Parathyroid adenoma (tissue), 2 donors: ENCODE measurements at regions not wholly inside any gene's neighbourhood (a gene's known extent, or its start where the extent isn't known, plus 50 kb on each side); places are given as distances from the start of the nearest gene placed in this dataset.

ENCODE experiments used
- H2AFZ ChIP-seq: fragments of 300-600 bp; sonication (generic); one replicate; pipeline ENCODE4 v1.7.0; 2017; ENCODE audit warnings: antibody characterized with exemption, mild to moderate bottlenecking
- H3K27ac ChIP-seq: fragments of 300-600 bp; sonication (generic); one replicate; pipeline ENCODE4 v1.7.0; 2017
- H3K27me3 ChIP-seq: fragments of 300-600 bp; sonication (generic); one replicate; pipeline ENCODE4 v1.7.0; 2017; ENCODE audit warnings: low read length; ENCODE audit not compliant: control insufficient read depth, insufficient read depth
- H3K36me3 ChIP-seq: fragments of 300-600 bp; sonication (generic); one replicate; pipeline ENCODE4 v1.7.0; 2017; ENCODE audit warnings: low read length; ENCODE audit not compliant: control insufficient read depth, insufficient read depth
- H3K4me1 ChIP-seq: fragments of 300-600 bp; sonication (generic); one replicate; pipeline ENCODE4 v1.7.0; 2017; ENCODE audit warnings: control low read depth
- H3K4me2 ChIP-seq: fragments of 300-600 bp; sonication (generic); one replicate; pipeline ENCODE4 v1.7.0; 2017; ENCODE audit warnings: low read length
- H3K4me3 ChIP-seq: fragments of 300-600 bp; sonication (generic); one replicate; pipeline ENCODE4 v1.7.0; 2017; ENCODE audit warnings: low read depth, low read length
- H3K79me2 ChIP-seq: fragments of 300-600 bp; sonication (generic); one replicate; pipeline ENCODE4 v1.7.0; 2017; ENCODE audit warnings: control low read depth
- H3K9ac ChIP-seq: fragments of 300-600 bp; sonication (generic); one replicate; pipeline ENCODE4 v1.7.0; 2017; ENCODE audit warnings: mild to moderate bottlenecking
- H3K9me3 ChIP-seq: fragments of 300-600 bp; sonication (generic); one replicate; pipeline ENCODE4 v1.7.0; 2017; ENCODE audit warnings: low read length; ENCODE audit not compliant: control insufficient read depth
- TF ChIP-seq, protein P1 (sequence below): fragments of 300-600 bp; sonication (generic); IDR thresholded peaks from one replicate; pipeline ENCODE4 v1.7.0; 2017; ENCODE audit warnings: antibody characterized with exemption, mild to moderate bottlenecking
- donor health status: primary hyperparathyroidism.

DNA sequence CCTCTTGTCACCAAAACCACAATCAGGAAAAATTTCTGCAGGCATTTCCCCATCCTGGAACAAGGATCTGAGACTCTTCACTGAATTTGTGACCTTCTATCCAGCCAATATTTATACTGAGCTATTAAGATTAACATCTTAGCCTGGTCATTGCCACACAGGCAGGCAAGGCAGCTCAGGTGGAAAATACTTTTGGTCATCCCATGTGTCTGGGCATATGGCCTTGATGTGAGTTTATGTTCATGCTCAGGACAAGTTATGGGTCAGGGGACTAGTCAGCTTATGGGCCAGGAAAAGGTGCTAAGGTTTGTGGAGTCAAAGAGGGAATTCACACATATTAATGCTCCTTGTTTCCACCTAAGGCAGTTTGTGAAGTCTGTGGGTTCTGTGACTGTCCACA is 124.3 kb upstream of the TOP3B start:
- no peaks in the 10 kb centered on the region for H3K27me3 ChIP-seq
- no peak overlapping the region for H3K4me2 ChIP-seq
- H3K79me2 ChIP-seq = no peaks in the 10 kb centered on the region
- no peaks in the 10 kb centered on the region for H3K9me3 ChIP-seq
- no peaks in the 10 kb centered on the region for H3K4me1 ChIP-seq
- TF ChIP-seq, protein P1, sequence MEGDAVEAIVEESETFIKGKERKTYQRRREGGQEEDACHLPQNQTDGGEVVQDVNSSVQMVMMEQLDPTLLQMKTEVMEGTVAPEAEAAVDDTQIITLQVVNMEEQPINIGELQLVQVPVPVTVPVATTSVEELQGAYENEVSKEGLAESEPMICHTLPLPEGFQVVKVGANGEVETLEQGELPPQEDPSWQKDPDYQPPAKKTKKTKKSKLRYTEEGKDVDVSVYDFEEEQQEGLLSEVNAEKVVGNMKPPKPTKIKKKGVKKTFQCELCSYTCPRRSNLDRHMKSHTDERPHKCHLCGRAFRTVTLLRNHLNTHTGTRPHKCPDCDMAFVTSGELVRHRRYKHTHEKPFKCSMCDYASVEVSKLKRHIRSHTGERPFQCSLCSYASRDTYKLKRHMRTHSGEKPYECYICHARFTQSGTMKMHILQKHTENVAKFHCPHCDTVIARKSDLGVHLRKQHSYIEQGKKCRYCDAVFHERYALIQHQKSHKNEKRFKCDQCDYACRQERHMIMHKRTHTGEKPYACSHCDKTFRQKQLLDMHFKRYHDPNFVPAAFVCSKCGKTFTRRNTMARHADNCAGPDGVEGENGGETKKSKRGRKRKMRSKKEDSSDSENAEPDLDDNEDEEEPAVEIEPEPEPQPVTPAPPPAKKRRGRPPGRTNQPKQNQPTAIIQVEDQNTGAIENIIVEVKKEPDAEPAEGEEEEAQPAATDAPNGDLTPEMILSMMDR = no peak
- no peaks in the 10 kb centered on the region for H3K36me3 ChIP-seq
- H3K9ac ChIP-seq = no peak overlapping the region
- H3K27ac ChIP-seq = no peak overlapping the region
- H3K4me3 ChIP-seq = no peak overlapping the region
- no peak overlapping the region for H2AFZ ChIP-seq

DNA sequence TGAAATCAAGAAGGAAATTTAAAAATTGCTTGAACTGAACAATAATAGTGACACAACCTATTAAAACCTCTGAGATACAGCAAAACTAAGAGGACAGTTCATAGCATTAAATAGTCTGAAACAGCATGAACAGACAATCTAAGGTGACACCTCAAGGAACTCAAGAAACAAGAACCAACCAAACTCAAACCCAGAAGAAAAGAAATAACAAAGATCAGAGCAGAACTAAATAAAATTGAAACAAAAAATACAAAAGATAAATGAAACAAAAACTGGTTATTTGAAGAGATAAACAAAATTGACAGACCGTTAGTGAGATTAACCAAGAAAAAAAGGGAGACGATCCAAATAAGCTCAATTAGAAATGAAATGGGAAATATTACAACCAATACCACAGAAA is 122.8 kb upstream of the TOP3B start:
- no peak overlapping the region for H2AFZ ChIP-seq
- no peak overlapping the region for H3K27ac ChIP-seq
- no peak overlapping the region for H3K4me2 ChIP-seq
- H3K9me3 ChIP-seq = no peaks in the 10 kb centered on the region
- no peak overlapping the region for H3K4me3 ChIP-seq
- no peaks in the 10 kb centered on the region for H3K79me2 ChIP-seq
- H3K27me3 ChIP-seq = no peaks in the 10 kb centered on the region
- H3K4me1 ChIP-seq = no peaks in the 10 kb centered on the region
- no peaks in the 10 kb centered on the region for H3K36me3 ChIP-seq
- TF ChIP-seq, protein P1 = no peak
- H3K9ac ChIP-seq = no peak overlapping the region

DNA sequence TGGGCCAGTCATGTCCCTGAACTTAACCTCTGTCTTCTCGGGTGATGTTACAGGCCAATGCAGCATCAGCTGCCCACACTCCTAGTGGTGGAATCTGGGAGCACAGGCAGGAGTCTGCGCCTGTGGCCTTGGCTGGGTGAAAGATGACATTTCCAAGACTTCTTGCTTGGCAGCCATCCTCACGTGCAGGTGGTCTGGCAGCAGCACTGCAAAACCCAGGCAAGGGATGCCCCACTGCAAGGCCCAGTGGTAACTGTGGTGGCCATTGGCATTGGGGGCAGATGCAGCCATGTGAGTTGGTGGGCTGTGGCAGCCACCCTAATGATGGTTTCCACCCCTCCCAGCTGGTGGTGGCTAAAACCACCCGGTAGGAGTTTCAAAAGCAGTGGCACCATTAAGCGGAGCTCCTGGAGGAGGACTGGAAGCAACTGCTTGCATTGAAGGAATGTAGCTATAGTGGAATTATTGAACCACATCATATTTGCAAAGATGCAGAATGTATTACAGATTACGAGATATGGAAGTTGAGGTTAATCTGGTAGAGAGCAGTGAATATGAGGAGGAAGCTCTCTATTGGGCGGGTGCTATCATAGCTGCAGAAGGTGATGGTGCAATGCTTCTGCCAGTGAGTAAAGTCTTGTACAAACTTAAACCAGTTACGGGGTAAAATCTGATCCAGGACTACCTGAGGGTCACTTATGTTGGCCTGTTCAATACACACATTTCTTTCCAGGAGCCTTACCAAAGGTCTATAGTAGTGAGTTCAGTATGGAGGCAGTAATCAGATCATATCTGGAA is 120.7 kb upstream of the TOP3B start:
- Histone ChIP-seq H3K9me3 (no peaks in the 10 kb centered on the region), H3K9ac (no peak overlapping the region), H3K4me2 (no peak overlapping the region), H3K79me2 (no peaks in the 10 kb centered on the region), H3K27ac (no peak overlapping the region), H3K4me1 (no peaks in the 10 kb centered on the region), H3K36me3 (no peaks in the 10 kb centered on the region), H3K27me3 (no peaks in the 10 kb centered on the region), H2AFZ (no peak overlapping the region), H3K4me3 (no peak overlapping the region)
- TF ChIP-seq, protein P1 = peak; percentile 4

DNA sequence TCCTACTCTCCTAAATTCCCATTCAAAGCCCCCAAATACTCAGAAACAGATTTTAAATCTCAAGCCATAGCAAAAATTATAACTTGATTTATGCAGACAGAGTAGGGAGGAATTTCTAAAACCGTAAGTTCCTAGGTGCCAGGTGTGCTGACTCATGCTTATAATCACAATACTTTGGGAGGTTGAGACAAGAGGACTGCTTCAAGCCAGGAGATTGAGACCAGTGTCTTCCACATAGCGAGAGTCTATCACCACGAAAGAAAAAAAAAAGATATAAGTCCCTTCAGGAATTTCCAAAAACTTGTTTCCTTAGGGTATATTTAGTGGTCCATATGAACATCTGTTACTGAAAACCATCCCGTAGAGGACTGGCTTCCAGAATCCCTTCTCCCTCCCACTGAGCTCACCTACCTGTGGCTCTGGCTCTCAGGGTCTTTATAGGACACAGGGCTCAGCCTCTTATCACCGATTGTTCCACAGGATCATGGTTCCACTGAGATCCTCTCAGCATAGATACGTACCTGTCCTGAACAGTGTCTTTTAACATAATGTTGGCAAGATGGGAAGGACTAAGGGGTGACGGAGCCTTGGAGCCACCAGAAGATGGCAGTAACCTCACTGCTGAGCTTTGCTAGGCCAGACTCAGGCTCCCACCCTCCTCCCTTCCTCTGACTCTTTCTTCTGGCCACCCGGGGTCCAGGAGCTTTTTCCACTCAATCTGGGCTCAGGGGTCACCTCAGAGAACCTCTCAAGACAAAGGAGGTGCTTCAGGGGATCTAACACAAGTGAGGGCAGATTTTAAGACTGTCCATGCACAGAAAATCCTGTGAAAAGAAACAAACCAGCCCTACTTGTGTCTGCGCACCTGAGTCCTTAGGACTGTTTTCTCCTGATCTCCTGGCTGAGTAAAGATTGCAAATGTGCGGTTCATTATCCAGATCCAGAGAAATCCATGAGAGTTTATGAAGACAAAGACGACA is 117.5 kb upstream of the TOP3B start:
- Histone ChIP-seq H3K79me2 (no peaks in the 10 kb centered on the region), H3K27ac (no peak overlapping the region), H3K4me1 (no peaks in the 10 kb centered on the region), H3K4me3 (no peak overlapping the region), H3K4me2 (no peak overlapping the region), H3K9me3 (no peaks in the 10 kb centered on the region), H3K27me3 (no peaks in the 10 kb centered on the region), H3K36me3 (no peaks in the 10 kb centered on the region), H2AFZ (no peak overlapping the region), H3K9ac (no peak overlapping the region)
- TF ChIP-seq, protein P1 = no peak
